Upper lobe of left lung (tissue), 6 donors: ENCODE measurements at regions not wholly inside any gene's neighbourhood (a gene's known extent, or its start where the extent isn't known, plus 50 kb on each side); places are given as distances from the start of the nearest gene placed in this dataset.

Experiments
- ATAC-seq, 2 donors: fragments of 200-7000 bp; cut with Tn5 transposase; one replicate each; pipeline ENCODE4 v1.9.1; 2022; ENCODE audit warnings: mild to moderate bottlenecking in 2 of 2, moderate library complexity in 2 of 2; ENCODE audit not compliant: low FRiP score in 2 of 2
- DNase-seq, 2 donors: peaks; one replicate each; pipeline ENCODE4 v3.0.0-alpha.2; 2019 to 2020
- H3K27ac ChIP-seq, 4 donors: fragments of 200-600 bp; sonication (generic); one replicate each; pipeline ENCODE4 v1.5.1; 2016 to 2019
- H3K27me3 ChIP-seq, 4 donors: fragments of 200-600 bp; sonication (generic); one replicate each; pipeline ENCODE4 v1.5.1; 2017 to 2019
- H3K36me3 ChIP-seq, 4 donors: fragments of 200-600 bp; sonication (generic); one replicate each; pipeline ENCODE4 v1.5.1; 2016 to 2019
- H3K4me1 ChIP-seq, 4 donors: fragments of 200-600 bp; sonication (generic); one replicate each; pipeline ENCODE4 v1.5.1; 2018 to 2019
- H3K4me3 ChIP-seq, 4 donors: fragments of 200-600 bp; sonication (generic); one replicate each; pipeline ENCODE4 v1.5.1; 2017 to 2019; ENCODE audit warnings: mild to moderate bottlenecking in 2 of 4, moderate library complexity in 1 of 4
- H3K9me3 ChIP-seq, 4 donors: fragments of 200-600 bp; sonication (generic); one replicate each; pipeline ENCODE4 v1.5.1; 2018 to 2019
- EP300 ChIP-seq, 4 donors: sonication (generic); formaldehyde crosslinking; IDR thresholded peaks; one replicate each; pipeline ENCODE4 v1.5.1; 2017; ENCODE audit warnings: antibody characterized with exemption in 4 of 4, control low read depth in 2 of 4
- POLR2A ChIP-seq, 4 donors: fragments of 450-650 bp; IDR thresholded peaks; one replicate each; pipeline ENCODE4 v1.5.1; 2016 to 2017; ENCODE audit warnings: antibody characterized with exemption in 4 of 4, mild to moderate bottlenecking in 2 of 4
- POLR2AphosphoS5 ChIP-seq, 2 donors: sonication (generic); formaldehyde crosslinking; IDR thresholded peaks; one replicate each; pipeline ENCODE4 v1.5.1; 2017; ENCODE audit warnings: antibody characterized with exemption in 2 of 2
- WGBS, 2 donors: methylation state at CpG; one replicate each; pipeline ENCODE4 v1.1.5; 2017 to 2018; 5-methylcytosine and 5-hydroxymethylcytosine counted together
- TF ChIP-seq, protein P1 (sequence below), 6 experiments: fragments of 450-650 bp in 4 of 6; fragments of 200-600 bp in 2 of 6; sonication (generic) in 2 of 6; IDR thresholded peaks; one replicate each; pipeline ENCODE4 v1.5.1; 2016 to 2019; ENCODE audit warnings: antibody characterized with exemption in 6 of 6
- donor health status: DM: no; HTN: no; CAD: no; lungs with moderate emphysema.
- donor health status: DM: no; HTN: yes; CAD: no; lungs with severe emphysema.

GRCh38 chr9:38216572-38216971 is 147.5 kb upstream of the SHB start:
- Histone ChIP-seq H3K27ac (no peak overlapping the region), H3K36me3 (no peaks in the 10 kb centered on the region), H3K9me3 (no peaks in the 10 kb centered on the region), H3K4me1 (no peaks in the 10 kb centered on the region), H3K4me3 (no peak overlapping the region), H3K27me3 (no peaks in the 10 kb centered on the region)
- no peak for ATAC-seq
- TF ChIP-seq EP300 (IDR thresholded peaks at IDR 0.05) (no peak), POLR2A (IDR thresholded peaks at IDR 0.05) (no peak), POLR2AphosphoS5 (IDR thresholded peaks at IDR 0.05) (no peak)
- TF ChIP-seq, protein P1, sequence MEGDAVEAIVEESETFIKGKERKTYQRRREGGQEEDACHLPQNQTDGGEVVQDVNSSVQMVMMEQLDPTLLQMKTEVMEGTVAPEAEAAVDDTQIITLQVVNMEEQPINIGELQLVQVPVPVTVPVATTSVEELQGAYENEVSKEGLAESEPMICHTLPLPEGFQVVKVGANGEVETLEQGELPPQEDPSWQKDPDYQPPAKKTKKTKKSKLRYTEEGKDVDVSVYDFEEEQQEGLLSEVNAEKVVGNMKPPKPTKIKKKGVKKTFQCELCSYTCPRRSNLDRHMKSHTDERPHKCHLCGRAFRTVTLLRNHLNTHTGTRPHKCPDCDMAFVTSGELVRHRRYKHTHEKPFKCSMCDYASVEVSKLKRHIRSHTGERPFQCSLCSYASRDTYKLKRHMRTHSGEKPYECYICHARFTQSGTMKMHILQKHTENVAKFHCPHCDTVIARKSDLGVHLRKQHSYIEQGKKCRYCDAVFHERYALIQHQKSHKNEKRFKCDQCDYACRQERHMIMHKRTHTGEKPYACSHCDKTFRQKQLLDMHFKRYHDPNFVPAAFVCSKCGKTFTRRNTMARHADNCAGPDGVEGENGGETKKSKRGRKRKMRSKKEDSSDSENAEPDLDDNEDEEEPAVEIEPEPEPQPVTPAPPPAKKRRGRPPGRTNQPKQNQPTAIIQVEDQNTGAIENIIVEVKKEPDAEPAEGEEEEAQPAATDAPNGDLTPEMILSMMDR (IDR thresholded peaks at IDR 0.05): no peak
- DNase-seq: no peak
- WGBS, 2 donors: 93 to 97% methylated on average over 1 of the region's 1 CpG

GRCh38 chr9:38215465-38215864 is 146.4 kb upstream of the SHB start:
- no peak for DNase-seq
- no peaks in the 10 kb centered on the region for H3K4me1 ChIP-seq
- H3K36me3 ChIP-seq: no peaks in the 10 kb centered on the region
- no peaks in the 10 kb centered on the region for H3K9me3 ChIP-seq
- no peak overlapping the region for H3K27ac ChIP-seq
- ATAC-seq: no peak
- TF ChIP-seq POLR2AphosphoS5 (IDR thresholded peaks at IDR 0.05) (no peak), POLR2A (IDR thresholded peaks at IDR 0.05) (no peak), EP300 (IDR thresholded peaks at IDR 0.05) (no peak)
- TF ChIP-seq, protein P1 (IDR thresholded peaks at IDR 0.05): no peak
- H3K27me3 ChIP-seq: no peaks in the 10 kb centered on the region
- H3K4me3 ChIP-seq: no peak overlapping the region
- 22 to 48% methylated on average over 3 of the region's 3 CpGs for WGBS, 2 donors

DNA sequence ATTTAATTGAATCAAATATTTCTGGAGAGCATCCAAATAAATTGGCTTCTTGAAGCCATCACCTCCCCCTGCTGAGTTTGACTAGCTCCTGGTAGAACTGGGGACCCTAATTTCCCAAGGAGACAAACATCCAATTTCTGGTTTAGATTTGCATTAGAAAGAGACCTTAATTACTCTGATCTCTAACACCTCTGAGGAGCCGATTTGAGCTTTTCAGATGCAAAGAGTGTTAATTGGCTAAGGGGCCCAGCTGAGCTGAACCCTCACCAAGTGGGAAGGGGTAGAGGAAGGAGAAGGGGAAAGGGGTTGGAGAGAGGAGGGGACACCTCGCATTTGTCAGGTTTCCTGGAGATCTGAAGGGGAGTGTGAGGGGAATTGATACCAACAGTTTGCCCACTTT is 145.4 kb upstream of the SHB start:
- TF ChIP-seq POLR2AphosphoS5 (IDR thresholded peaks at IDR 0.05): no peak
- TF ChIP-seq EP300 (IDR thresholded peaks at IDR 0.05): no peak
- TF ChIP-seq POLR2A (IDR thresholded peaks at IDR 0.05): no peak
- TF ChIP-seq, protein P1 (IDR thresholded peaks at IDR 0.05): no peak
- no peak for ATAC-seq
- Histone ChIP-seq H3K9me3 (no peaks in the 10 kb centered on the region), H3K36me3 (no peaks in the 10 kb centered on the region), H3K4me1 (no peaks in the 10 kb centered on the region), H3K4me3 (no peak overlapping the region), H3K27ac (no peak overlapping the region), H3K27me3 (no peaks in the 10 kb centered on the region)
- 42 to 60% methylated on average over 2 of the region's 2 CpGs for WGBS, 2 donors
- no peak for DNase-seq

DNA sequence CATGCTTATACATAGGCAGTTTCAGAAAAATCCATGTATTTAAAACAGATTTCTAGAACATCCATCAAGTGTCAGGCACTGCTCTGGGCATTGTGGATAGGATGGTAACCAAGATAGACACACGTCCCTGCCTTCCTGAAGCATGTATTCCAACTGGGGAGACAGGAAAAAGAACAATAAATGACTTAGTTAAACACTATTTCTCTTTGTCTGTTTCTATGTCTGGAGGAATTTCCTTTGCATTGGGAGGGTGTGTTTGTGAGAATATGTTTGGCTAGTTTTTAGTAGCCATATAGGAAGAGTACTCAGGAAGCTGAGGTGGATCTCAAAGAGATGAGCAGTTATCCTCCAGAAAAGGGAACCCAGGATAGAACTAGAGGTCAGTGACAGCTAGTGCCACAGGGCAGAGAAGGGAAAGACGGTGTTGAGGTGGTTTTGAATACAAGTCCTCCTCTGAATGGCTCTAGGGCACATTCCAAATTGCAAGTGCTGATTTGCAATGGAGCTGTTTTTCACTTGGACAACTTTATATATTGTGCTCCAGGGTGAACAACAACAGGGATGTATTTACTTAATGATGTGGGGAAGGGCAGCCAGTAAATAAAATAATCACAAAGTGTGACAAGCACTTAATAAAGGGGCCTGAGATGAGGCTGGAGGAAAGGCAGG is 144.7 kb upstream of the SHB start:
- WGBS, 2 donors: 25 to 32% methylated on average over 2 of the region's 2 CpGs
- no peaks in the 10 kb centered on the region for H3K27me3 ChIP-seq
- no peak overlapping the region for H3K27ac ChIP-seq
- no peaks in the 10 kb centered on the region for H3K4me1 ChIP-seq
- H3K36me3 ChIP-seq: no peaks in the 10 kb centered on the region
- DNase-seq (no peak), ATAC-seq (no peak)
- TF ChIP-seq, protein P1 (IDR thresholded peaks at IDR 0.05): no peak
- TF ChIP-seq EP300 (IDR thresholded peaks at IDR 0.05): no peak
- TF ChIP-seq POLR2A (IDR thresholded peaks at IDR 0.05): no peak
- no peak for TF ChIP-seq POLR2AphosphoS5 (IDR thresholded peaks at IDR 0.05)
- no peak overlapping the region for H3K4me3 ChIP-seq
- no peaks in the 10 kb centered on the region for H3K9me3 ChIP-seq

- Histone ChIP-seq H3K4me1 (no peaks in the 10 kb centered on the region), H3K4me3 (no peak overlapping the region), H3K27ac (no peak overlapping the region), H3K36me3 (no peaks in the 10 kb centered on the region), H3K9me3 (peaks cover 0 to 6% (median 3%) of the 10 kb centered on the region in 4 donors), H3K27me3 (no peaks in the 10 kb centered on the region)
- ATAC-seq (no peak), DNase-seq (no peak)
- TF ChIP-seq POLR2A (IDR thresholded peaks at IDR 0.05): no peak
- TF ChIP-seq, protein P1 (IDR thresholded peaks at IDR 0.05): no peak
- no peak for TF ChIP-seq EP300 (IDR thresholded peaks at IDR 0.05)
- no peak for TF ChIP-seq POLR2AphosphoS5 (IDR thresholded peaks at IDR 0.05)
- WGBS, 2 donors: 70 to 76% methylated on average over 4 of the region's 4 CpGs
Measured at GRCh38 chr9:38212016-38212415, 143.0 kb upstream of the SHB start.
